G401 (cell line): ENCODE measurements at regions not wholly inside any gene's neighbourhood (a gene's known extent, or its start where the extent isn't known, plus 50 kb on each side); places are given as distances from the start of the nearest gene placed in this dataset.

ENCODE experiments used
- DNase-seq: peaks from one replicate; pipeline ENCODE4 v3.0.0-alpha.2; 2015; ENCODE audit warnings: low spot score
- in situ Hi-C: cut with HindIII; loops from 2 replicates; pipeline ENCODE4 v1.10.0; 2016; ENCODE audit warnings: low sequenced_read_pairs, mixed read lengths

- DNase-seq: peak; percentile 2
- in situ Hi-C loops: no loop called here
These were observed 1872.7 kb downstream of the OLFM4 start for GRCh38 chr13:54901316-54901715.

- no peak for DNase-seq
- in situ Hi-C loops: no loop called here
These were observed 1883.8 kb downstream of the OLFM4 start for GRCh38 chr13:54912367-54912766.

- DNase-seq: no peak
- in situ Hi-C loops: no loop called here
These were observed 1885.1 kb downstream of the OLFM4 start for GRCh38 chr13:54913668-54914067.

- in situ Hi-C loops: no loop called here
- no peak for DNase-seq
These were observed 1898.9 kb downstream of the OLFM4 start for GRCh38 chr13:54927538-54927937.

GRCh38 chr13:54928071-54928470 is 1899.5 kb downstream of the OLFM4 start:
- in situ Hi-C loops: no loop called here
- DNase-seq: peak; percentile 93

- in situ Hi-C loops: no loop called here
- DNase-seq: no peak
These were observed 1905.5 kb downstream of the OLFM4 start for GRCh38 chr13:54934121-54934520.

GRCh38 chr13:54945973-54946372 is 1917.4 kb downstream of the OLFM4 start:
- DNase-seq: no peak
- in situ Hi-C loops: no loop called here

- no peak for DNase-seq
- in situ Hi-C loops: no loop called here
These were observed 1921.1 kb downstream of the OLFM4 start for GRCh38 chr13:54949735-54950134.

GRCh38 chr13:54950546-54950945 is 1921.9 kb downstream of the OLFM4 start:
- in situ Hi-C loops: no loop called here
- DNase-seq: no peak

- no peak for DNase-seq
- in situ Hi-C loops: no loop called here
These were observed 1925.2 kb downstream of the OLFM4 start for GRCh38 chr13:54953786-54954185.

- no peak for DNase-seq
- in situ Hi-C loops: no loop called here
These were observed 1930.2 kb downstream of the OLFM4 start for GRCh38 chr13:54958781-54959180.

- in situ Hi-C loops: no loop called here
- no peak for DNase-seq
These were observed 1937.3 kb downstream of the OLFM4 start for GRCh38 chr13:54965881-54966280.

- in situ Hi-C loops: no loop called here
- no peak for DNase-seq
These were observed 1944.2 kb downstream of the OLFM4 start for GRCh38 chr13:54972838-54973237.

- no peak for DNase-seq
- in situ Hi-C loops: no loop called here
These were observed 1947.1 kb downstream of the OLFM4 start for GRCh38 chr13:54975676-54976075.

GRCh38 chr13:54980651-54981050 is 1952.0 kb downstream of the OLFM4 start:
- in situ Hi-C loops: no loop called here
- no peak for DNase-seq

GRCh38 chr13:54989418-54989817 is 1960.8 kb downstream of the OLFM4 start:
- in situ Hi-C loops: no loop called here
- DNase-seq: no peak

GRCh38 chr13:54999399-54999907 is 1970.8 kb downstream of the OLFM4 start:
- in situ Hi-C loops: no loop called here
- no peak for DNase-seq

- in situ Hi-C loops: no loop called here
- DNase-seq: no peak
These were observed 1971.4 kb downstream of the OLFM4 start for GRCh38 chr13:55000043-55000442.

- in situ Hi-C loops: no loop called here
- no peak for DNase-seq
These were observed 1972.2 kb downstream of the OLFM4 start for GRCh38 chr13:55000844-55001243.

- DNase-seq: no peak
- in situ Hi-C loops: no loop called here
These were observed 1973.3 kb downstream of the OLFM4 start for GRCh38 chr13:55001881-55002280.

- in situ Hi-C loops: no loop called here
- DNase-seq: no peak
These were observed 1979.1 kb downstream of the OLFM4 start for GRCh38 chr13:55007681-55008080.

- in situ Hi-C loops: no loop called here
- no peak for DNase-seq
These were observed 1984.4 kb downstream of the OLFM4 start for GRCh38 chr13:55013051-55013450.
